GM21737 (cell line): ENCODE measurements at regions not wholly inside any gene's neighbourhood (a gene's known extent, or its start where the extent isn't known, plus 50 kb on each side); places are given as distances from the start of the nearest gene placed in this dataset.
"Not testable (repeated sequence)": the region's sequence is repeated elsewhere in the genome, so short reads cannot be mapped to it uniquely, and the experiment has no call there.

Experiments used
- ATAC-seq: cut with Tn5 transposase; IDR thresholded peaks from one replicate; pipeline ENCODE4 v1.9.1; 2021; ENCODE audit warnings: mild to moderate bottlenecking, moderate library complexity; ENCODE audit not compliant: unreplicated experiment

GRCh38 chr15:38852188-38852587 is 287.6 kb upstream of the RASGRP1 start:
- ATAC-seq = not testable (repeated sequence)

- ATAC-seq = no peak
Measured at GRCh38 chr15:38853608-38854007, 289.0 kb upstream of the RASGRP1 start.

DNA sequence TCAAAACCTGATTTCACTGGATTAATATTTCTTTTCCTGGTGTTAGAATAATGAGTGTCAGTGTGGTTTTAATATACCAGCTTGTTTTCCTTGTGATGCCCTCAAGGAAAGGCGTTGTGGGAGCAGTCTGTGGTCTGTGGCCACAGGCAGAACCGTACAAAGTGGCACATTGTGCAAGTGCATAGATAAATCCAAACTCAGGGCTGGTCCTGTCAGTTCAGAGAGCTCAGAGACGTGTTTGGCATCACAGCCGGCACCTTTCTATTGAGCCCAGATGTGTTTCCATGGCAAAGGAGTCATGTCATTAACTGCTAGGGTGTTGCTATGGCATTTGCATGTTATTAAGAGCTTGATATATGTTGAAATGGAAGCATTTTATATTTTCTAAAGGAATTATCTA is 289.9 kb upstream of the RASGRP1 start:
- no peak for ATAC-seq

DNA sequence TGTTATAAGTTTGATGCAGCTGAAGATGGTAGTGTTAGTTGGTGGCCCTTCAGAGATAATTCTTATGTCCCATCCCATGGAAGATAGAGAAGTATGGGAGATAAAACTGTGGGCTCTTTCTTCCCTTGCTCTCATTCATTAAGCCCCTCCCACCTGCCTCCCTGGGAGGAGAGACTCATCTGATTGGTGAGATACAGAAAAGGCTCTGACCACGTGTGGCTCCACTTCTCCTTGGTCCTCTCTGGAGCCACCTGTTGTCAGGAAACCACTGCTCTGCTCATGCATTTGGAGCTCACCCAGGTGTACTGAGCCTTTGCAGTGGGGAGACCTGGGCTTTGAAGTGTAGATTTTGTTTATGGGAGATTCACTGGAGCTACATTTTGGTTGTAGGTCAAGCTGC is 293.2 kb upstream of the RASGRP1 start:
- no peak for ATAC-seq

GRCh38 chr15:38859574-38859973 is 295.0 kb upstream of the RASGRP1 start:
- no peak for ATAC-seq

- ATAC-seq = no peak
Measured at GRCh38 chr15:38860253-38860652, 295.6 kb upstream of the RASGRP1 start.

- ATAC-seq = no peak
Measured at GRCh38 chr15:38860674-38861073, 296.1 kb upstream of the RASGRP1 start.

- no peak for ATAC-seq
Measured at GRCh38 chr15:38861108-38861507, 296.5 kb upstream of the RASGRP1 start.

DNA sequence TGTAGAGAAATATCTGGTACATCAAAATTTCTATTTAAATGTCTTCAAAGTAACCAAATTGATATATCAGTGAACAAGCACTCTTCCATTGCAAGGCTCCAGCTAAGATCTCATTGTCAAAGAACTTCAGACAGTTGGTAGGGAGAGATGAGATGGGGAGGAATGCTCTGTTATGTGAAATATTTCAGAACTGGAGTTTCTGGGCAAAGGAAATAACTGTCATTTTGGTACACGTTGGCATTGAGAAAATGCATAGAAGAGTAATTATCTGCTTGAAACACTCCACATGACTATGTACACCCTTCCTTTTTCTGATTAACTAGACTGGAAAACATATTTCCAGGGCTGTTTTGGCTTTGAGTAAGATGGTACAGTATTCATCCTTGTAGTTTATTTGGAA is 297.5 kb upstream of the RASGRP1 start:
- ATAC-seq = no peak

- ATAC-seq = no peak
Measured at GRCh38 chr15:38863381-38863780, 298.8 kb upstream of the RASGRP1 start.

DNA sequence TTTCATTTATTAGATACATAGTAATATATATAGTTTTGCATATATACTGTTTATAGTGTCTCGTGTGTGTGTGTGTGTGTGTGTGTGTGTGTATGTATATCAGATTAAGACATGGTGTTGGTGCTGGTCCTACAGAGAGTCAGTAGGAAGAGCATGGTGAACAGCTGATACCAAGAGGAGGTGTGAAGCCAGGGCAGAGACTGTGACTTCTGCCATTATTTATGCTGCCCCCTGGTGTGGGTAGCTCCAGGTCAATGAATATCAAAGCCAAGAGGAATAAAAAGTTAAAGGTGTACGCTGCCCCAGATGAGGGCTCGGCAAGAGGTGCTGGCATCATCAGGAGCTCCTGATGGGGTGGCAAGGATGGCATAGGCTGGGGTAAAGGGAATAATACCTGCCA is 299.5 kb upstream of the RASGRP1 start:
- no peak for ATAC-seq

GRCh38 chr15:38864827-38865581 is 300.4 kb upstream of the RASGRP1 start:
- no peak for ATAC-seq

DNA sequence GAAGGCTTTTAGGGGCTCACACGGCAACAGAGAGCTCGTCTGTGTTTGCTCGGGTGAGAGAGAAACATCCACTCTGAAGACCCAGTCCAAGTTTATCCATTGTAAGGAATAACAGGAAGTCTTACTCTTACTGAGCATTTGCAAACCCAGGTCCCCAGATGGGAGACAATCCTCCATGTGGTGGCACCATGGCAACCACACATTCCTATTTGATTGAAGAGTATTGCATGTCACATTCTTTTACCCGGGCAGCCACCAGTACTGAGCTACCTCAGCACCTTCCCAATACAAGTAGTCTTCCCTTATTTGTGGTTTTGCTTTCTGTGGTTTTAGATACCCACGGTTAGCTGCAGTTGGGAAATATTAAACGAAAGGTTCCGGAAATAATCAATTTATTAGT is 302.9 kb upstream of the RASGRP1 start:
- no peak for ATAC-seq

- ATAC-seq = no peak
Measured at GRCh38 chr15:38868326-38869114, 303.9 kb upstream of the RASGRP1 start.

DNA sequence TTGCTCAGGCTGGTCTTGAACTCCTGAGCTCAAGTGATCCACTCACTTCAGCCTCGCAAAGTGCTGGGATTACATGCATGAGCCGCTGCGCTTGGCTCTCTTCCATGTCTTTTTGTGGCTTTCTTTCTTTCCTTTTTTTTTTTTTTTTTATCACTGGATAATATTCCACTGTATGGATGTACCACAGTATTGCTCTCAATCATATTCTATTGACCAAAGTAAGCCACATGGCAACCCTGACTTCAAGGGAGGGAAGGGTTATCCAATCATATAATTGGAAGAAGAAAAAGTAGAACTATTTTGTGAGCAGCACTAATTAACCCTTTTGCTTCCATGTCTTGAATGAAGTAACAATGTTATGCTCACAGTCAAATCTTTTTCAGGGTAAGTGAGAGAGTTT is 307.0 kb upstream of the RASGRP1 start:
- ATAC-seq = no peak

DNA sequence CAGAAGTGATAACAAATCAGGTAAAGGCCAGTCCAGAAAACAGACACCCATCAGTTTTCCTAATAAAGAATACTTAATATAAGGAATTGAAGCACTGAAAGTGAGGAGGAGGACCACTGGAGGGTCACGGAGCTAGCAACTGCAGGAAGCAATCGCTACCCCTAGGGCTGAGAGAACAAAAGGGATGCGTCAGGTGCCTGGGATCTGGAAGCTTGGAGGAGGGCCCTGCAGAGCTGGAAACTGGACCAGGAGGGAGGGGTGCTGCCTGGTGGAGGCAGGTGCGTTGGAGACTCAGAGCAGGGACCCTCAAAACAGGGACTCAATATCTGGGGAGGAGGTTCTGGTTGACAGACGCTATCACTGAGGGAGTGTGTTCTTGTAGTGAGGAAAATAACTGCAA is 308.1 kb upstream of the RASGRP1 start:
- no peak for ATAC-seq

DNA sequence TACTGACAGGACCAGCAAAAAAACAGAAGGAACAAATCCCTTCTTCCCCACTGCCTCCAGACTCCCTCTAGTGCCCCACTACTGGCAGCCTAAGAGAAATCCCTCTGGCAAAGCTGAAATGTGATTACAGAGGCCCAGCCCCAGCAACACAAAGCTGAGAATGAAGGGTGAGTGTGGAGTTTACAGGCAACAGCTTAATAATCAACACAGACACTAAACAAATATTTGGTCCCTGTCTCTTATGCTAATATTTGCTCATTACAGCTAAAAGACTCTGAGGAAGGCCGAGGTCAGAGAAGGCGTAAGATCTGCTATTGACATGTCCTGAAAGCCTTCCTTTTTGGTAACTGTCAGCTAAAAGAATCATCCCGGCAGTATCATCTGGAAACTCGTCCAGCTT is 308.5 kb upstream of the RASGRP1 start:
- no peak for ATAC-seq

GRCh38 chr15:38874464-38874863 is 309.9 kb upstream of the RASGRP1 start:
- ATAC-seq = no peak

DNA sequence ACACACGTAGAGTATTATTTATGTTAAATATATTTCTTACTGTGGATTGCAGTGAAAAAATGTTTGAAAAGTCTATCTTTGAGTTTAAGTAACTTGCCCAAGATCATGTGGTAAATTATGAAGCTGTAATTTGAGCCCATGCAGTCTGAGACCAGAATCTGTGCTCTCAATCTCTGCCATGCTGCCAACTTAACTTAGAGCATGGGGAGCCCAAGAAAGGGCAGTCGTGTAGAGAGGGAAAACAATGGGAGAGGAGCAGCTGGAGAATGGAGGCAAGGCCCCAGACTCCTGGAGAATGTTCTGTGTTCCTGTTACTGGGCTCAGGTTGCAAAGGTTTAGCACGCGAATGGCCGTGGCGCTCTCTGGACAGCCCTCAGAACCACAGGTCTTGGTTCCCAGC is 311.6 kb upstream of the RASGRP1 start:
- ATAC-seq = no peak

GRCh38 chr15:38876621-38877020 is 312.0 kb upstream of the RASGRP1 start:
- ATAC-seq = no peak

- no peak for ATAC-seq
Measured at GRCh38 chr15:38877471-38877870, 312.9 kb upstream of the RASGRP1 start.

- ATAC-seq = no peak
Measured at GRCh38 chr15:38878026-38878425, 313.4 kb upstream of the RASGRP1 start.
